ENCODE measurements at regions not wholly inside any gene's neighbourhood (a gene's known extent, or its start where the extent isn't known, plus 50 kb on each side); places are given as distances from the start of the nearest gene placed in this dataset.

DNA sequence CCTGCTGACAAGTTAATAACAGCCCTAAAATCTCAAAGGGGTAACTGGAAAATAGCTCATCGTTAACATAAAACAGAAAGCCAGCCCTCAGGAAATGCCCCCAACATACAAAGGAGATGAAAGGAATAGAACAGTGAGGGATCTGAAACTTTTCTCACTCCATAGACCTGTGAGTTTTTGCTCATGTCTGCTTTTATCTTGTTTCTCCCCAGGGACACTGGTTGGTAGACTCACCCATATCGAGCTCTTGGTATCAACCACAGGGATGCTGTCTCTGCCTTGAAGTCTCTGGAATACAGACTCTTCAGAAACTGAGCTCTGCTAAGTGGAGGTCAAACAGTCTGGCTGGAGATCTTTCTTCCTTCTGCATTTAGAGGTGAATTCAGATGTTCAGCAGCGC is 77.4 kb upstream of the CAMK1G start:
- TF ChIP-seq, protein P1, sequence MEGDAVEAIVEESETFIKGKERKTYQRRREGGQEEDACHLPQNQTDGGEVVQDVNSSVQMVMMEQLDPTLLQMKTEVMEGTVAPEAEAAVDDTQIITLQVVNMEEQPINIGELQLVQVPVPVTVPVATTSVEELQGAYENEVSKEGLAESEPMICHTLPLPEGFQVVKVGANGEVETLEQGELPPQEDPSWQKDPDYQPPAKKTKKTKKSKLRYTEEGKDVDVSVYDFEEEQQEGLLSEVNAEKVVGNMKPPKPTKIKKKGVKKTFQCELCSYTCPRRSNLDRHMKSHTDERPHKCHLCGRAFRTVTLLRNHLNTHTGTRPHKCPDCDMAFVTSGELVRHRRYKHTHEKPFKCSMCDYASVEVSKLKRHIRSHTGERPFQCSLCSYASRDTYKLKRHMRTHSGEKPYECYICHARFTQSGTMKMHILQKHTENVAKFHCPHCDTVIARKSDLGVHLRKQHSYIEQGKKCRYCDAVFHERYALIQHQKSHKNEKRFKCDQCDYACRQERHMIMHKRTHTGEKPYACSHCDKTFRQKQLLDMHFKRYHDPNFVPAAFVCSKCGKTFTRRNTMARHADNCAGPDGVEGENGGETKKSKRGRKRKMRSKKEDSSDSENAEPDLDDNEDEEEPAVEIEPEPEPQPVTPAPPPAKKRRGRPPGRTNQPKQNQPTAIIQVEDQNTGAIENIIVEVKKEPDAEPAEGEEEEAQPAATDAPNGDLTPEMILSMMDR (IDR thresholded peaks at IDR 0.05; ENCODE audit: poor library complexity, severe bottlenecking), result no peak
- TF ChIP-seq MXI1 (conservative IDR thresholded peaks at IDR 0.05; ENCODE audit: poor library complexity, severe bottlenecking) (no peak), POLR2AphosphoS5 (IDR thresholded peaks at IDR 0.05) (no peak), RAD21 (conservative IDR thresholded peaks at IDR 0.05) (no peak), EP300 (conservative IDR thresholded peaks at IDR 0.05; ENCODE audit: poor library complexity, severe bottlenecking) (no peak)
